Osteocyte (in vitro differentiated cells): ENCODE measurements at regions not wholly inside any gene's neighbourhood (a gene's known extent, or its start where the extent isn't known, plus 50 kb on each side); places are given as distances from the start of the nearest gene placed in this dataset.
A peak's percentile ranks its signal among the peaks of the same experiment; 100 is the strongest.

ENCODE experiments used
- DNase-seq: peaks from one replicate; pipeline ENCODE4 v3.0.0; 2021; ENCODE audit warnings: mixed read lengths; ENCODE audit not compliant: unreplicated experiment; ENCODE audit errors: extremely low spot score
- H3K27ac Mint-ChIP-seq: one replicate; pipeline ENCODE4 v1.8.0; 2021; ENCODE audit warnings: mild to moderate bottlenecking, mixed read lengths; ENCODE audit not compliant: unreplicated experiment
- H3K27me3 Mint-ChIP-seq: one replicate; pipeline ENCODE4 v1.8.0; 2021; ENCODE audit warnings: mixed read lengths; ENCODE audit not compliant: unreplicated experiment
- H3K36me3 Mint-ChIP-seq: one replicate; pipeline ENCODE4 v1.8.0; 2021; ENCODE audit warnings: mixed read lengths; ENCODE audit not compliant: unreplicated experiment
- H3K4me1 Mint-ChIP-seq: one replicate; pipeline ENCODE4 v1.8.0; 2021; ENCODE audit warnings: mixed read lengths; ENCODE audit not compliant: unreplicated experiment
- H3K4me3 Mint-ChIP-seq: one replicate; pipeline ENCODE4 v1.8.0; 2021; ENCODE audit warnings: mild to moderate bottlenecking, moderate library complexity, mixed read lengths; ENCODE audit not compliant: unreplicated experiment
- H3K9me3 Mint-ChIP-seq: one replicate; pipeline ENCODE4 v1.8.0; 2021; ENCODE audit warnings: mixed read lengths; ENCODE audit not compliant: unreplicated experiment
- CTCF ChIP-seq: fragments of 200-600 bp; sonication (generic); IDR thresholded peaks from 2 replicates; pipeline ENCODE4 v1.5.0; 2021; ENCODE audit warnings: antibody characterized with exemption, mild to moderate bottlenecking, moderate library complexity

DNA sequence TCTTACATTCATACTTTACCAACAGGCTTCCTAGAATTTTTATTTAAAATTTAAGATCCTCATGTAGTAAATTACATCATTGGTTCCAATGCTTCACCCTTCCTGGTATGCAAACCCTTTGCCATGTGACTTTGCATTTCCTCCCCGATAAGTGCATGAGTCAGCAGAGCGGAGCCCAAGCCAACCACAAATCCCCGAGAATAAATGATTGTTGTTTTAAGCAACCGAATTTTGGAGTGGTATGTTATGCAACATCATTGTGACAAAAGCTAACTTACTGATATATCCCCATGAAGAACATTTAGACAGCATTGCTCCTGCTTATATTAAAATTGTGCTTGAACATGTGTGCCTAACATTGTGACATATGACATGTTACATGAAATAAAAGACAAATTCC, 199.4 kb upstream of the DDX53 start:
- Mint-ChIP-seq H3K36me3 (no peaks in the 10 kb centered on the region), H3K27me3 (no peaks in the 10 kb centered on the region), H3K27ac (peak overlapping the region; percentile 75), H3K4me1 (peaks cover 21% of the 10 kb centered on the region), H3K4me3 (no peak overlapping the region), H3K9me3 (peaks cover 12% of the 10 kb centered on the region)
- DNase-seq = no peak
- TF ChIP-seq CTCF = no peak

- no peaks in the 10 kb centered on the region for H3K27me3 Mint-ChIP-seq
- H3K36me3 Mint-ChIP-seq = no peaks in the 10 kb centered on the region
- DNase-seq = no peak
- H3K4me3 Mint-ChIP-seq = no peak overlapping the region
- H3K9me3 Mint-ChIP-seq = peaks cover 12% of the 10 kb centered on the region
- H3K27ac Mint-ChIP-seq = peak overlapping the region; percentile 75
- TF ChIP-seq CTCF = no peak
- H3K4me1 Mint-ChIP-seq = peaks cover 21% of the 10 kb centered on the region
These were observed 199.0 kb upstream of the DDX53 start for GRCh38 chrX:22800806-22801205.

GRCh38 chrX:22803353-22803752, 196.4 kb upstream of the DDX53 start:
- H3K36me3 Mint-ChIP-seq = no peaks in the 10 kb centered on the region
- H3K27me3 Mint-ChIP-seq = no peaks in the 10 kb centered on the region
- H3K4me3 Mint-ChIP-seq = no peak overlapping the region
- TF ChIP-seq CTCF = no peak
- H3K9me3 Mint-ChIP-seq = peaks cover 17% of the 10 kb centered on the region
- peaks cover 21% of the 10 kb centered on the region for H3K4me1 Mint-ChIP-seq
- H3K27ac Mint-ChIP-seq = no peak overlapping the region
- DNase-seq = no peak

DNA sequence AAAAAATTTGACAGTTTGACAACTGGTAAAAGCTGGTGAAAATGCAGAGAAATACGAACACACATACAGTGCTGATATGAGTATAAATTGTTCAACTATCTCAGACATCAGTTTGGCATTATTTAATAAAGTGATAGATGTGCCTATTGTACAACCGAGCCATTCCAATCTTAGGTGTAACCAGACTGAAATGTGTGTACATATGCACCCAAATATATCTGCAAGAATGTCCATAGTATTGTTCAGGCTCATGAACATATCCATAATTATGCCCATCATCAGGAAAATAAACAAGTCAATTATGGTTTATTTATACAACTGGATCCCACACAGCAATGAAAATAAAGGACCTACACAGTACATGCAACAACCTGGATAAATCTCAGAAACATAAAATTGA, 188.9 kb upstream of the DDX53 start:
- no peak for DNase-seq
- Mint-ChIP-seq H3K36me3 (no peaks in the 10 kb centered on the region), H3K27ac (no peak overlapping the region), H3K4me1 (no peaks in the 10 kb centered on the region), H3K27me3 (no peaks in the 10 kb centered on the region), H3K4me3 (no peak overlapping the region), H3K9me3 (peaks cover 10% of the 10 kb centered on the region)
- TF ChIP-seq CTCF = no peak

DNA sequence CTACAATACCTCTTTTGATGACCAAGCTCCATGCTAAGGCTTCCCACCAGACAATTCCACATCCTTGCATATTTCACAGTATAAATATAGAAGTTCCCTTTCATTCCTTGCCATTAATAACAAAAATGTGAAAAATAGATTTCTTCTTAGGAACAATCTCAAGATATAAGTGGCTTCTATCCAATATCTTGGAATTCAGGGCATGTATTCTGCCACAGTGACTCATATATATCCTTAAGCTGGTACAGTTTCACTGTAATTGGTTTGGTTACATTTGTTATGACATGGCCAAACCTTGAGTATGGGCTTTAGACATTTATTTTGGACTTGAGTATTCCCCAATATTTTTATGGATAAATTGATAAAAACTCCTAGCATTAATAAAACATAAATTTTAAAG, 181.7 kb upstream of the DDX53 start:
- no peaks in the 10 kb centered on the region for H3K9me3 Mint-ChIP-seq
- TF ChIP-seq CTCF = no peak
- no peaks in the 10 kb centered on the region for H3K27me3 Mint-ChIP-seq
- no peak for DNase-seq
- H3K36me3 Mint-ChIP-seq = no peaks in the 10 kb centered on the region
- H3K27ac Mint-ChIP-seq = peak overlapping the region; percentile 51
- H3K4me1 Mint-ChIP-seq = peaks cover 7% of the 10 kb centered on the region
- no peak overlapping the region for H3K4me3 Mint-ChIP-seq
